GM12878 (cell line): ENCODE measurements at regions not wholly inside any gene's neighbourhood (a gene's known extent, or its start where the extent isn't known, plus 50 kb on each side); places are given as distances from the start of the nearest gene placed in this dataset.

ENCODE experiments used
- ATAC-seq: fragments of 200-7000 bp; cut with Tn5 transposase; 3 replicates; pipeline ENCODE4 v1.9.1; 2020; ENCODE audit warnings: mild to moderate bottlenecking, moderate library complexity
- BruUV-seq: library from RNA; stranded (reverse); fragments of 400-500 nt; replicated peaks from 2 replicates; lab custom pipeline; 2021; lab: Mats Ljungman, UMichigan
- CTCF ChIA-PET: fragments of 300-600 bp; sonication (Branson Sonifier 250); formaldehyde crosslinking; extraction: SDS; loops from one replicate; lab custom pipeline; 2021; ENCODE audit warnings: inconsistent platforms; lab: Yijun Ruan, JAX
- POLR2A ChIA-PET: fragments of 350-600 bp; formaldehyde crosslinking; extraction: SDS; loops from one replicate; lab custom pipeline; 2021; ENCODE audit warnings: inconsistent platforms; lab: Charles Lee
- RAD21 ChIA-PET: fragments of 300-600 bp; sonication (Branson Sonifier 250); formaldehyde crosslinking; loops from one replicate; lab custom pipeline; 2023; ENCODE audit warnings: antibody characterized with exemption; ENCODE audit not compliant: unreplicated experiment; lab: Charles Lee
- SMC1A ChIA-PET: fragments of 300-600 bp; sonication (Branson Sonifier 250); formaldehyde crosslinking; loops from one replicate; lab custom pipeline; 2023; ENCODE audit not compliant: unreplicated experiment, uncharacterized antibody; lab: Charles Lee
- DNase-seq: peaks from one replicate; pipeline ENCODE4 v3.0.0-alpha.2; 2011; ENCODE audit warnings: low read depth, low spot score
- FAIRE-seq: peaks from 3 replicates; lab custom pipeline; 2011; peaks lifted over from hg19 to GRCh38; lab: Jason Lieb, UNC
- H2AFZ ChIP-seq: 2 replicates; pipeline ENCODE4 v1.6.0; 2011; ENCODE audit warnings: low read depth, low read length, control low read depth; ENCODE audit not compliant: control insufficient read depth
- H3K27ac ChIP-seq: 2 replicates; pipeline ENCODE4 v1.5.1; 2011; ENCODE audit warnings: control low read depth; ENCODE audit not compliant: control insufficient read depth, insufficient read depth
- H3K27me3 ChIP-seq, 2 experiments: replicated peaks in 1 of 2; 2 replicates each; pipeline versions ENCODE4 v1.6.0 to v1.6.1; 2011; ENCODE audit warnings: low read length in 1 of 2; ENCODE audit not compliant: control insufficient read depth in 2 of 2, insufficient read depth in 2 of 2
- H3K36me3 ChIP-seq, 2 experiments: 2 replicates each; pipeline ENCODE4 v1.5.1; 2011; ENCODE audit warnings: low read length in 1 of 2; ENCODE audit not compliant: control insufficient read depth in 2 of 2, insufficient read depth in 2 of 2
- H3K4me1 ChIP-seq: 2 replicates; pipeline ENCODE4 v1.6.1; 2011; ENCODE audit warnings: mild to moderate bottlenecking, low read length, moderate library complexity, mixed read lengths; ENCODE audit not compliant: control insufficient read depth, insufficient read depth
- H3K4me2 ChIP-seq: 2 replicates; pipeline ENCODE4 v1.6.0; 2011; ENCODE audit warnings: control low read depth; ENCODE audit not compliant: control insufficient read depth, insufficient read depth
- H3K4me3 ChIP-seq: fragments of 200-600 bp; sonication (generic); 2 replicates; pipeline ENCODE4 v1.5.1; 2016
- H3K79me2 ChIP-seq: 2 replicates; pipeline ENCODE4 v1.6.0; 2011; ENCODE audit warnings: low read length; ENCODE audit not compliant: control insufficient read depth, insufficient read depth
- H3K9ac ChIP-seq: 2 replicates; pipeline ENCODE4 v1.8.0; 2011; ENCODE audit warnings: low read length, control low read depth, mixed read lengths; ENCODE audit not compliant: control insufficient read depth, insufficient read depth
- H3K9me3 ChIP-seq: replicated peaks from 3 replicates; pipeline ENCODE4 v1.5.1; 2011; ENCODE audit warnings: mild to moderate bottlenecking, low read length; ENCODE audit not compliant: control insufficient read depth, insufficient read depth
- H4K20me1 ChIP-seq: 2 replicates; pipeline ENCODE4 v1.6.0; 2011; ENCODE audit not compliant: control insufficient read depth, insufficient read depth
- BCL11A ChIP-seq: IDR thresholded peaks from 2 replicates; pipeline ENCODE4 v1.6.1; 2011; ENCODE audit warnings: low read depth, low read length
- EGR1 ChIP-seq, 2 experiments: IDR thresholded peaks; 1 replicate in 1 of 2; 2 replicates in 1 of 2; pipeline ENCODE4 v1.6.1; 2011 to 2012; ENCODE audit warnings: low read depth in 2 of 2, low read length in 2 of 2, borderline replicate concordance in 1 of 2, mild to moderate bottlenecking in 1 of 2, moderate library complexity in 1 of 2
- EP300 ChIP-seq, 2 experiments: fragments of 150-350 bp in 1 of 2; IDR thresholded peaks; 2 replicates each; pipeline ENCODE4 v1.6.1; 2011 to 2012; ENCODE audit warnings: low read depth in 2 of 2, low read length in 2 of 2, borderline replicate concordance in 1 of 2, improper control_type of control experiment in 1 of 2, inconsistent platforms in 1 of 2; ENCODE audit not compliant: control insufficient read depth in 1 of 2
- ESRRA ChIP-seq: IDR thresholded peaks from 2 replicates; pipeline ENCODE4 v1.6.1; 2012; ENCODE audit warnings: mild to moderate bottlenecking, low read length, improper control_type of control experiment
- JUNB ChIP-seq: IDR thresholded peaks from 2 replicates; pipeline ENCODE4 v1.6.1; 2016; ENCODE audit warnings: antibody characterized with exemption, mild to moderate bottlenecking
- NFYA ChIP-seq: IDR thresholded peaks from 2 replicates; pipeline ENCODE4 v1.6.1; 2011; ENCODE audit warnings: low read depth, mild to moderate bottlenecking, low read length, improper control_type of control experiment, borderline replicate concordance
- RUNX3 ChIP-seq: IDR thresholded peaks from 2 replicates; pipeline ENCODE4 v1.6.1; 2012; ENCODE audit warnings: low read length, inconsistent platforms
- SUPT20H ChIP-seq: IDR thresholded peaks from 2 replicates; pipeline ENCODE4 v1.6.1; 2011; ENCODE audit warnings: low read depth, mild to moderate bottlenecking, low read length, moderate library complexity, borderline replicate concordance; ENCODE audit not compliant: control insufficient read depth
- TBL1XR1 ChIP-seq: IDR thresholded peaks from 2 replicates; pipeline ENCODE4 v1.6.1; 2012; ENCODE audit warnings: low read depth, low read length, improper control_type of control experiment
- TCF7 ChIP-seq: IDR thresholded peaks from 2 replicates; pipeline ENCODE4 v1.6.1; 2014; ENCODE audit warnings: antibody characterized with exemption, borderline replicate concordance
- WGBS: methylation state at CpG from one replicate; pipeline ENCODE4 v1.1.6; 2016; ENCODE audit warnings: low lambda C conversion rate; ENCODE audit not compliant: insufficient replicate concordance, insufficient coverage; ENCODE audit errors: missing lambda C conversion rate; 5-methylcytosine and 5-hydroxymethylcytosine counted together
- in situ Hi-C: fragments of 300-500 bp; cut with MboI; formaldehyde crosslinking; loops from 9 replicates; pipeline ENCODE4 v1.14.3; 2018; ENCODE audit warnings: mixed read lengths
- intact Hi-C: fragments of 100-400 bp; cut with micrococcal nuclease; formaldehyde crosslinking; loops from one replicate; pipeline ENCODE4 v1.14.2; 2022; ENCODE audit not compliant: unreplicated experiment
- TF ChIP-seq, protein P1 (sequence below): fragments of 450-650 bp; IDR thresholded peaks from 2 replicates; pipeline ENCODE4 v1.6.1; 2017; ENCODE audit warnings: borderline replicate concordance
- TF ChIP-seq, protein P2 (sequence below): fragments of 450-650 bp; IDR thresholded peaks from 2 replicates; pipeline ENCODE4 v1.6.1; 2014; ENCODE audit warnings: mild to moderate bottlenecking
- TF ChIP-seq, protein P3 (sequence below): IDR thresholded peaks from 2 replicates; pipeline ENCODE4 v1.6.1; 2011; ENCODE audit warnings: mild to moderate bottlenecking, low read depth, low read length, moderate library complexity; ENCODE audit not compliant: insufficient replicate concordance
- TF ChIP-seq, protein P4 (sequence below): IDR thresholded peaks from 2 replicates; pipeline ENCODE4 v1.6.1; 2011; ENCODE audit warnings: borderline replicate concordance, low read depth, mild to moderate bottlenecking, moderate library complexity, low read length; ENCODE audit not compliant: insufficient read depth, poor library complexity, severe bottlenecking
- TF ChIP-seq, protein P5 (sequence below): fragments of 450-650 bp; IDR thresholded peaks from 2 replicates; pipeline ENCODE4 v1.6.1; 2018; ENCODE audit warnings: borderline replicate concordance, mild to moderate bottlenecking; ENCODE audit not compliant: partially characterized antibody

DNA sequence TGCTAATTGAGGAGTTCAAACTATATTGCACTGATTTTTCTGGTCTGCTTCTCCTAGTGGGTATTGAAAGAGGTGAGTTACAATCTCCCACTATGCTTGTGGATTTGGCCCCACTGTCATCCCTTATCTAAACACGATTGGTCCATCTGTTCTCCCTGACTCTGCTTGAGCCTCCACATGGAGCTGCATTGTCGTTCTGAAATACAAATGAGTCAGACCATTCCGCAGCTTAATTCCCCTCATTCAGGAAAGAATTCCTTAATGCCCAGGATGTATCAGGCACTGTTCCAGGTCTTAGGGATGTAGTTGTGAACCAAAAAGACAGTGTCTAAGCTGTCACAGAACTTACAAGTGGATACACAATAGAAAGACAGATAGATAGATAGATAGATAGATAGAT lies 461.9 kb downstream of the QKI start (continued):
- TF ChIP-seq, protein P1, sequence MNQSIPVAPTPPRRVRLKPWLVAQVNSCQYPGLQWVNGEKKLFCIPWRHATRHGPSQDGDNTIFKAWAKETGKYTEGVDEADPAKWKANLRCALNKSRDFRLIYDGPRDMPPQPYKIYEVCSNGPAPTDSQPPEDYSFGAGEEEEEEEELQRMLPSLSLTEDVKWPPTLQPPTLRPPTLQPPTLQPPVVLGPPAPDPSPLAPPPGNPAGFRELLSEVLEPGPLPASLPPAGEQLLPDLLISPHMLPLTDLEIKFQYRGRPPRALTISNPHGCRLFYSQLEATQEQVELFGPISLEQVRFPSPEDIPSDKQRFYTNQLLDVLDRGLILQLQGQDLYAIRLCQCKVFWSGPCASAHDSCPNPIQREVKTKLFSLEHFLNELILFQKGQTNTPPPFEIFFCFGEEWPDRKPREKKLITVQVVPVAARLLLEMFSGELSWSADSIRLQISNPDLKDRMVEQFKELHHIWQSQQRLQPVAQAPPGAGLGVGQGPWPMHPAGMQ, result no peak
- TF ChIP-seq, protein P2, sequence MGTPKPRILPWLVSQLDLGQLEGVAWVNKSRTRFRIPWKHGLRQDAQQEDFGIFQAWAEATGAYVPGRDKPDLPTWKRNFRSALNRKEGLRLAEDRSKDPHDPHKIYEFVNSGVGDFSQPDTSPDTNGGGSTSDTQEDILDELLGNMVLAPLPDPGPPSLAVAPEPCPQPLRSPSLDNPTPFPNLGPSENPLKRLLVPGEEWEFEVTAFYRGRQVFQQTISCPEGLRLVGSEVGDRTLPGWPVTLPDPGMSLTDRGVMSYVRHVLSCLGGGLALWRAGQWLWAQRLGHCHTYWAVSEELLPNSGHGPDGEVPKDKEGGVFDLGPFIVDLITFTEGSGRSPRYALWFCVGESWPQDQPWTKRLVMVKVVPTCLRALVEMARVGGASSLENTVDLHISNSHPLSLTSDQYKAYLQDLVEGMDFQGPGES, result no peak
- TF ChIP-seq ESRRA (no peak), SUPT20H (no peak)

DNA sequence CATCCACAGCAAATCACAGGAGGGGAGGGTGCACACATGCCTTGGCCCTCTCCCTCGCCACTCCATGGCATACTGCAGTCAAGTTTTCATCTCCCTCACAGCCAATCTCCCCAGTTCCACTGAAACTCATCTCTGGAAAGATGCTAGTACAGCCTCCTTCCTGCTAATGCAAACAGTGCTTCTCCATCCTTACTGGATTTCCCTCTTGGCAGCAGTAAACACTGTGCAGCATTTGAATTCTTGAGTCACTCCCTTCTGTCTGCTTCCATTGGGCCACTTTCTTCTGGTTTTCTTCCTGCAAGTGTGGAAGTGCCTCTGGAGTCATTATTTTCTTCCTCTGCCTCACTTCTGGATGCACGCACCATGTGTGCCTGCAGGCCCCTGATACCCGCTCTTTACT lies 460.3 kb downstream of the QKI start:
- no peak for FAIRE-seq
- ChIA-PET SMC1A (no interaction called here), POLR2A (no interaction called here), RAD21 (no interaction called here), CTCF (no interaction called here)
- Histone ChIP-seq H4K20me1 (no peaks in the 10 kb centered on the region), H2AFZ (no peak overlapping the region), H3K27me3 (no peaks in the 10 kb centered on the region; a peak in 1 of 4 replicates), H3K36me3 (no peaks in the 10 kb centered on the region), H3K9me3 (no peaks in the 10 kb centered on the region), H3K27ac (no peak overlapping the region), H3K4me2 (no peak overlapping the region), H3K79me2 (no peaks in the 10 kb centered on the region), H3K4me3 (no peak overlapping the region), H3K4me1 (no peaks in the 10 kb centered on the region), H3K9ac (no peak overlapping the region)
- no TSS peak for BruUV-seq
- 67% methylated on average over 3 of the region's 3 CpGs for WGBS
- in situ Hi-C loops, result no loop called here
- no peak for ATAC-seq
- no peak for DNase-seq
- intact Hi-C loops, result no loop called here
- TF ChIP-seq TCF7, result no peak
- no peak for TF ChIP-seq TBL1XR1
- TF ChIP-seq, protein P3, sequence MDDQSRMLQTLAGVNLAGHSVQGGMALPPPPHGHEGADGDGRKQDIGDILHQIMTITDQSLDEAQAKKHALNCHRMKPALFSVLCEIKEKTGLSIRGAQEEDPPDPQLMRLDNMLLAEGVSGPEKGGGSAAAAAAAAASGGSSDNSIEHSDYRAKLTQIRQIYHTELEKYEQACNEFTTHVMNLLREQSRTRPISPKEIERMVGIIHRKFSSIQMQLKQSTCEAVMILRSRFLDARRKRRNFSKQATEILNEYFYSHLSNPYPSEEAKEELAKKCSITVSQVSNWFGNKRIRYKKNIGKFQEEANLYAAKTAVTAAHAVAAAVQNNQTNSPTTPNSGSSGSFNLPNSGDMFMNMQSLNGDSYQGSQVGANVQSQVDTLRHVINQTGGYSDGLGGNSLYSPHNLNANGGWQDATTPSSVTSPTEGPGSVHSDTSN, result no peak
- TF ChIP-seq BCL11A, result no peak
- no peak for TF ChIP-seq EP300 (IDR thresholded peaks at IDR 0.05; ENCODE audit: borderline replicate concordance in 1 of 2, control insufficient read depth in 1 of 2, low read depth in 2 of 2, low read length in 2 of 2)
- TF ChIP-seq, protein P4, sequence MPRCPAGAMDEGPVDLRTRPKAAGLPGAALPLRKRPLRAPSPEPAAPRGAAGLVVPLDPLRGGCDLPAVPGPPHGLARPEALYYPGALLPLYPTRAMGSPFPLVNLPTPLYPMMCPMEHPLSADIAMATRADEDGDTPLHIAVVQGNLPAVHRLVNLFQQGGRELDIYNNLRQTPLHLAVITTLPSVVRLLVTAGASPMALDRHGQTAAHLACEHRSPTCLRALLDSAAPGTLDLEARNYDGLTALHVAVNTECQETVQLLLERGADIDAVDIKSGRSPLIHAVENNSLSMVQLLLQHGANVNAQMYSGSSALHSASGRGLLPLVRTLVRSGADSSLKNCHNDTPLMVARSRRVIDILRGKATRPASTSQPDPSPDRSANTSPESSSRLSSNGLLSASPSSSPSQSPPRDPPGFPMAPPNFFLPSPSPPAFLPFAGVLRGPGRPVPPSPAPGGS, result no peak
- no peak for TF ChIP-seq RUNX3
- TF ChIP-seq NFYA, result no peak
- no peak for TF ChIP-seq EGR1 (IDR thresholded peaks at IDR 0.05; ENCODE audit: borderline replicate concordance in 1 of 2, low read depth in 2 of 2, low read length in 2 of 2)
- no peak for TF ChIP-seq JUNB
- TF ChIP-seq, protein P5, sequence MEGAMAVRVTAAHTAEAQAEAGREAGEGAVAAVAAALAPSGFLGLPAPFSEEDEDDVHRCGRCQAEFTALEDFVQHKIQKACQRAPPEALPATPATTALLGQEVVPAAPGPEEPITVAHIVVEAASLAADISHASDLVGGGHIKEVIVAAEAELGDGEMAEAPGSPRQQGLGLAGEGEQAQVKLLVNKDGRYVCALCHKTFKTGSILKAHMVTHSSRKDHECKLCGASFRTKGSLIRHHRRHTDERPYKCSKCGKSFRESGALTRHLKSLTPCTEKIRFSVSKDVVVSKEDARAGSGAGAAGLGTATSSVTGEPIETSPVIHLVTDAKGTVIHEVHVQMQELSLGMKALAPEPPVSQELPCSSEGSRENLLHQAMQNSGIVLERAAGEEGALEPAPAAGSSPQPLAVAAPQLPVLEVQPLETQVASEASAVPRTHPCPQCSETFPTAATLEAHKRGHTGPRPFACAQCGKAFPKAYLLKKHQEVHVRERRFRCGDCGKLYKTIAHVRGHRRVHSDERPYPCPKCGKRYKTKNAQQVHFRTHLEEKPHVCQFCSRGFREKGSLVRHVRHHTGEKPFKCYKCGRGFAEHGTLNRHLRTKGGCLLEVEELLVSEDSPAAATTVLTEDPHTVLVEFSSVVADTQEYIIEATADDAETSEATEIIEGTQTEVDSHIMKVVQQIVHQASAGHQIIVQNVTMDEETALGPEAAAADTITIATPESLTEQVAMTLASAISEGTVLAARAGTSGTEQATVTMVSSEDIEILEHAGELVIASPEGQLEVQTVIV, result no peak
